ENCODE measurements at regions not wholly inside any gene's neighbourhood (a gene's known extent, or its start where the extent isn't known, plus 50 kb on each side); places are given as distances from the start of the nearest gene placed in this dataset.

- TF ChIP-seq POLR2AphosphoS5 (IDR thresholded peaks at IDR 0.05; ENCODE audit: low read length) (no peak), REST (IDR thresholded peaks at IDR 0.05; ENCODE audit: low read depth, low read length) (no peak)
These were observed 383.9 kb downstream of the TLR4 start for GRCh38 chr9:118088090-118088489.

Data from GM12878 (cell line).